Endothelial cell of hepatic sinusoid (primary cell): ENCODE measurements at regions not wholly inside any gene's neighbourhood (a gene's known extent, or its start where the extent isn't known, plus 50 kb on each side); places are given as distances from the start of the nearest gene placed in this dataset.
"Not testable (repeated sequence)": the region's sequence is repeated elsewhere in the genome, so short reads cannot be mapped to it uniquely, and the experiment has no call there.

Experiments used
- in situ Hi-C: cut with HindIII; loops from 2 replicates; pipeline ENCODE4 v1.10.0; 2017; ENCODE audit warnings: low sequenced_read_pairs

DNA sequence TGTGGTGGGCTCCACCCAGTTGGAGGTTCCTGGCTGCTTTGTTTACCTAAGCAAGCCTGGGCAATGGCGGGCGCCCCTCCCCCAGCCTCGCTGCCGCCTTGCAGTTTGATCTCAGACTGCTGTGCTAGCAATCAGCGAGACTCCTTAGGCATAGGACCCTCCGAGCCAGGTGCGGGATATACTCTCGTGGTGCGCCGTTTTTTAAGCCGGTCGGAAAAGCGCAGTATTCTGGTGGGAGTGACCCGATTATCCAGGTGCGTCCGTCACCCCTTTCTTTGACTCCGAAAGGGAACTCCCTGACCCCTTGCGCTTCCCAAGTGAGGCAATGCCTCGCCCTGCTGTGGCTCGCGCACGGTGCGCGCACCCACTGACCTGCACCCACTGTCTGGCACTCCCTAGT is 1719.9 kb downstream of the BRINP3 start:
- in situ Hi-C loops = not testable (repeated sequence)

DNA sequence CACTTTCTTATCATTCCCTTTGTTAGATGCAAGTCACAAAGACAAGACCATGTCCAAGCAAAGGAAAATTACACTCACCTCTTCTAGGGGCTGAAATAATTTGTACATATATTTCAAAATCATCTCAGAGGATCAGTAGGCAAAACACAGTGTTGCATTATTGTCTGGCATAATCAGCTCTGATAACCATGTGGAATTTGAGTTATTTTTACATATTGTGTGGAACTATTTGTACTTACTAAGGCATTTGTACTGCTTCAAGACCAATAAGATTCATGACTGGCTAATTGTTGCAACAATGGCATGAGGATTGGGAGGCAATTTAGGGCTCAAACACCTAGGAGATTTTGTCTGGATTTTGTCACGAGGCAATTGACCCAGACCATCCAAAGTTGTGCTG is 1716.4 kb downstream of the BRINP3 start:
- in situ Hi-C loops = no loop called here

GRCh38 chr1:188762166-188762743 is 1715.4 kb downstream of the BRINP3 start:
- in situ Hi-C loops = no loop called here

DNA sequence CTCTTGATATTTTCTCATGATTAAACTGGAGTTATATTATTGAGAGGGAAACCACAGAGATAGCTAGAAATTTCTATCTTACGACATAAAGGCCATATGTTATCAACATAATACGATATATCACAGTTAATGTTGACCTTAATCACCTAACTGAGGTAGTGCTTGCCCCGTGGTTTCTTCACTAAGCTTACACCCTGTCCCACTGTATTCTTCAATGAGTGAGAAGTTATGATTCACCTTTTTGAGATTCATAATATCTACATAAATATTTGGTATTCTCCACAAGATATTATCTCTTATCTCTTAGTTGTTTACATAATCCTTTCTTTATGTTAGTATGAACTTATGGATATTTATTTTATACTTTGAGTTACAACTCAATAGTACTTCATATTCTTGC is 1714.1 kb downstream of the BRINP3 start:
- in situ Hi-C loops = no loop called here

- in situ Hi-C loops = no loop called here
These were observed 1708.5 kb downstream of the BRINP3 start for GRCh38 chr1:188769181-188769580.

- in situ Hi-C loops = no loop called here
These were observed 1707.7 kb downstream of the BRINP3 start for GRCh38 chr1:188769936-188770335.

DNA sequence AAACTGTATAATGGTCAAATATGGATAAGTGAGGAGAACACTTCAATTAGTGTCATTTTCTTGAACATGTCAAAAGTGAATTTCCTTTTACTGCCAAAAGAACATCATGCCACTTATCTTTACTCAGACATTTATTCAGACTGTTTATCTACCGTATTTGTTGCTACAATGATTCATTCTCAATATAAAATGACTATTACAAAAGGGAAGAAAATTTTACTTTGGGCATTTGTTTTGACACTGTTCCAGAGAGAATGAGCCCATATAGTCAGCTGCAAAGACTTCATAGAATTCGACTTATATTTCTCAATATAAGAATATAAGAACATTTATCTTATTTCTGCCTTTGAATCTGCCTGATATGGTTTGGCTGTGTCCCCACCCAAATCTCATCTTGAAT is 1699.1 kb downstream of the BRINP3 start:
- in situ Hi-C loops = no loop called here

- in situ Hi-C loops = no loop called here
These were observed 1695.3 kb downstream of the BRINP3 start for GRCh38 chr1:188782220-188782841.

DNA sequence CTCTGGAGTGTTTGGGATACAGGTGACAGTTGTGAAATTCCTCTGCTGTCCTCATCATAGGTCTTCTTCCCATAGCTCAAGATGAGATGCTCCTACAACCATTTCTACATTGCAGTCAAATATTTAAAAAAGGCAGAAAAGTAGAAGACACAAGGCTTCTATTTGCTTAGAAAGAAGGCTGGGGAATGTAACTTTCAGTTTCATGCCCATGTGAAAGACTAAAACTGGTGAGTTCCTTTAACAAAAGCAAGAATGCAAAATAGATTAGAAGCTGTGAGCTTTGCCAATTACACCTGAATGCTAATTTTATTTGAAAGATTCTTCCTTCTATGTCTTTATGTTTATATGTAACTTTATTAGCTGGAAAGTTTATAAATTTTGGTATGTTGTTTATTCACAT is 1682.7 kb downstream of the BRINP3 start:
- in situ Hi-C loops = no loop called here

DNA sequence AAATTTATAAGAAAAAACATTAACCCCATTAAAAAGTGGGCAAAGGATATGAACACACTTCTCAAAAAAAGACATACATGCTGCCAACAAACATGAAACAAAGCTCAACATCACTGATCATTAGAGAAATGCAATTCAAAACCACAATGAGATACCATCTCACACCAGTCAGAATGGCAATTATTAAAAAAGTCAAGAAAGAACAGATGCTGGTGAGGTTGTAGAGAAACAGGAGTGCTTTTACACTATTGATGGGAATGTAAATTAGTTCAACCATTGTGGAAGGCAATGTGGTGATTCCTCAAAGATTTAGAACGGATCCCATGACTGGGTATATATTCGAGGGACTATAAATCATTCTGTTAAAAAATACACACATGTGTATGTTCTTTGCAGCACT is 1665.5 kb downstream of the BRINP3 start:
- in situ Hi-C loops = not testable (repeated sequence)

DNA sequence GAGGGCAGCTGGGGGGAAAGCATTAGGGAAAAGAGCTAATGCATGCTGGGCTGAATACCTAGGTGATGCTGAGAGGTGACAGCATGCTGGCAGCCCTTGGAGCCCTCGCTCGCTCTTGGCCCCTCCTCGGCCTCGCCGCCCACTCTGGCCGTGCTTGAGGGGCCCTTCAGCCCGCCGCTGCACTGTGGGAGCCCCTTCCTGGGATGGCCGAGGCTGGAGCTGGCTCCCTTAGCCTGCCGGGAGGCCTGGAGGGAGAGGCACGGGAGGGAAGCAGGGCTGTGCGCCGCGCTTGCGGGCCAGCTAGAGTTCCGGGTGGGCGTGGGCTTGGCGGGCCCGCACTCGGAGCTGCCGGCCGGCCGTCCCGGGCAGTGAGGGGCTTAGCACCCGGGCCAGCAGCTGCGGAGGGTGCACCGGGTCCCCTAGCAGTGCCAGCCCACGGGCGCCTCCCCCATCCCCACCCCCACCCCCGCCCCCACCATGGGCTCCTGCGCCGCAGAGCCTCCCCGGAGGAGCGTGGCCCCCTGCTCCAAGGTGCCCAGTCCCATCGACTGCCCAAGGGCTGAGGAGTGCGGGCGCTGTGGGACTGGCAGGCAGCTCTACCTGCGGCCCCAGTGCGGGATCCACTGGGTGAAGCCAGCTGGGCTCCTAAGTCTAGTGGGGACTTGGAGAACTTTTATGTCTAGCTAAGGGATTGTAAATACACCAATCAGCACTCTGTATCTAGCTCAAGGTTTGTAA is 1664.7 kb downstream of the BRINP3 start:
- in situ Hi-C loops = not testable (repeated sequence)

DNA sequence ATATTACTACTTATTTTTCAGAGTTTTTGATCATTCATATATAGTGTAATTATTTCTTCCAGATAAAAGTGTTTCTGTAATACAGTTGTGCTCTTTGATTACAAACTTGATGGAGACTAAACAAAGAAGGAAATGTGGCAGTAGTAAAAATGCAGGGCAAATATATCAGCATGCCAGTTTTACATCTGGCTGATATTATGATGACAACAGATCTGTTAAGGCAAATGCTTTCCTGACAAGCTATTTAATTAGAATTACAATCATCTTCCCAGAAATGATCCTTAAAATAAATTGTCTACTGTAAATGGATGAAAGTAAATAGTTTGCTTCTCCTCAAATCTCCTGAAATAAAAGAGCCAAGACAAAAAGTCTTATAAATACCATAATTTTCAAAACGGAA is 1659.8 kb downstream of the BRINP3 start:
- in situ Hi-C loops = no loop called here

DNA sequence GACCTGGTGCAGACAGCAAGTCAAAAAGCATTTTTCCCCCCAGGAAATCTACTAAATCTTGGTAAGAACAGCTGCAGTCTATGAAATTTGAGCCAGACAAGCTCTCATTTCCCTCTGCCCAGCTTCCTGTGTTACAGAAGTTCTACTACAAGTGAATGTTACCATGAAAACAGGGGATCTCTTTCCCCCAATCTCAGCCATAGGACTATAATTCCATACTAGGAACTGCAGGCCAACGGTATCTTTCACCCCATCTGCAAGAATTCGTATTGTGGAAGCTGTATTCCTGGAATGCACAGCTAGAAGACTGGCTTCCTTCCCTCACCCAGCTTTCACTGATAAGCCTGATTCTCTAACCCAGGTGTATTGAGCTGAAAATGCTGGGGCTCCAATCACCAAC is 1655.4 kb downstream of the BRINP3 start:
- in situ Hi-C loops = no loop called here

DNA sequence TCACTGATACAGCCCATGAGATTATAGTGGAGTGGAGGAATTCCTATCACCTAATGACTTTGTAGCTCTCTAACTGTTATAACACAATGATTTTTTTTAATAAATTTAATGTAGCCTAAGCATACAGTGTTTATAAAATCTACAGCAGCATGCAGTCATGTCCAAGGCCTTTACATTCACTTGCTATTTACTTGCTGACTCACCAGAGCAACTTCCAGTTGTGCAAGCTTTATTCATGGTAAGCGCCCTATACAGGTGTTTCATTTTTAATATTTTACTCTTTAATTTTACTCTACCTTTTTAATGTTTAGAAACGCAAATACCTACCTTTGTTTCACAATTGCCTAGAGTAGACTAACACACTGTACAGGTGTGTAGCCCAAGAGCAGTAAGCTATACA is 1652.2 kb downstream of the BRINP3 start:
- in situ Hi-C loops = no loop called here

- in situ Hi-C loops = no loop called here
These were observed 1650.9 kb downstream of the BRINP3 start for GRCh38 chr1:188826800-188827199.

GRCh38 chr1:188827400-188827799 is 1650.3 kb downstream of the BRINP3 start:
- in situ Hi-C loops = no loop called here

- in situ Hi-C loops = not testable (repeated sequence)
These were observed 1636.5 kb downstream of the BRINP3 start for GRCh38 chr1:188841111-188841696.

- in situ Hi-C loops = no loop called here
These were observed 1631.2 kb downstream of the BRINP3 start for GRCh38 chr1:188846468-188846867.

DNA sequence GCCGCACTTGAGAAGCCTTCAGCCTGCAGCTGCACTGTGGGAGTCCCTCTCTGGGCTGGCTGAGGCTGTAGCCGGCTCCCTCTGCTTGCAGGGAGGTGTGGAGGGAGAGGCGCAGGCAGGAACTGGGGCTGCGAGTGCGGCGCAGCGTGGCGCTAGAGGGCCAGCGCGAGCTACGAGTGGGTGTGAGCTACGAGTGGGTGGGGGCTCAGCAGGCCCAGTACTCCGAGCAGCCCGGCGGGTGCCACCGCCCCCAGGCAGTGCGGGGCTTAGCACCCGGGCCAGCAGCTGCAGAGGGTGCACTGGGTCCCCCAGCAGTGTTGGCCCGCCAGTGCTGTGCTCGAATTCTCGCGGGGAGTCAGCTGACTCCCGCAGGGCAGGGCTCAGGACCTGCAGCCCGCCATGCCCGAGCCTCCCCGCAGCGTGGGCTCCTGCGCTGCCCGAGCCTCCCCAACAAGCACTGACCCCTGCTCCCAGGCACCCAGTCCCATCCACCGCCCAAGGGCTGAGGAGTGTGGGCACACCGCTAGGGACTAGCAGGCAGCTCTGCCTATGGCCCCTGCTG is 1620.1 kb downstream of the BRINP3 start:
- in situ Hi-C loops = no loop called here

GRCh38 chr1:188867614-188868013 is 1610.0 kb downstream of the BRINP3 start:
- in situ Hi-C loops = no loop called here

GRCh38 chr1:188871164-188871563 is 1606.5 kb downstream of the BRINP3 start:
- in situ Hi-C loops = no loop called here

GRCh38 chr1:188872376-188872775 is 1605.3 kb downstream of the BRINP3 start:
- in situ Hi-C loops = no loop called here
